MCF 10A (cell line): ENCODE measurements at regions not wholly inside any gene's neighbourhood (a gene's known extent, or its start where the extent isn't known, plus 50 kb on each side); places are given as distances from the start of the nearest gene placed in this dataset.

ENCODE experiments used
- BruUV-seq: library from RNA; stranded (reverse); fragments of 400-500 nt; replicated peaks from 2 replicates; lab custom pipeline; 2021; lab: Mats Ljungman, UMichigan
- CTCF ChIA-PET: fragments of 300-600 bp; sonication (Branson Sonifier 250); formaldehyde crosslinking; extraction: SDS; loops from one replicate; lab custom pipeline; 2021; ENCODE audit warnings: antibody characterized with exemption, inconsistent platforms; lab: Yijun Ruan, JAX
- POLR2A ChIA-PET: fragments of 300-600, 350-650 bp; sonication (Branson Sonifier 250); formaldehyde crosslinking; extraction: SDS; loops from one replicate; lab custom pipeline; 2020; ENCODE audit warnings: antibody characterized with exemption, inconsistent platforms; lab: Yijun Ruan, JAX
- DNase-seq: peaks from one replicate; pipeline ENCODE4 v3.0.0-alpha.2; 2018; ENCODE audit not compliant: unreplicated experiment
- H3K27ac Mint-ChIP-seq: one replicate; pipeline ENCODE4 v1.8.0; 2022; ENCODE audit warnings: mild to moderate bottlenecking, low read depth, mixed read lengths; ENCODE audit not compliant: unreplicated experiment
- H3K27me3 Mint-ChIP-seq: one replicate; pipeline ENCODE4 v1.8.0; 2022; ENCODE audit warnings: mixed read lengths; ENCODE audit not compliant: insufficient read depth, unreplicated experiment
- H3K36me3 Mint-ChIP-seq: one replicate; pipeline ENCODE4 v1.8.0; 2022; ENCODE audit warnings: mild to moderate bottlenecking, moderate library complexity, mixed read lengths; ENCODE audit not compliant: insufficient read depth, unreplicated experiment
- H3K4me1 Mint-ChIP-seq: one replicate; pipeline ENCODE4 v1.8.0; 2022; ENCODE audit warnings: mixed read lengths; ENCODE audit not compliant: insufficient read depth, unreplicated experiment
- H3K4me3 Mint-ChIP-seq: one replicate; pipeline ENCODE4 v1.8.0; 2022; ENCODE audit warnings: mild to moderate bottlenecking, moderate library complexity, mixed read lengths; ENCODE audit not compliant: unreplicated experiment
- H3K9me3 Mint-ChIP-seq: one replicate; pipeline ENCODE4 v1.8.0; 2022; ENCODE audit warnings: mixed read lengths; ENCODE audit not compliant: unreplicated experiment
- intact Hi-C: fragments of 100-400 bp; cut with micrococcal nuclease; formaldehyde crosslinking; loops from 2 replicates; pipeline ENCODE4 v1.14.1; 2022
- TF ChIP-seq, protein P1 (sequence below): fragments of 200-600 bp; IDR thresholded peaks from one replicate; pipeline ENCODE4 v1.8.0; 2022; ENCODE audit warnings: antibody characterized with exemption, mild to moderate bottlenecking; ENCODE audit not compliant: unreplicated experiment

DNA sequence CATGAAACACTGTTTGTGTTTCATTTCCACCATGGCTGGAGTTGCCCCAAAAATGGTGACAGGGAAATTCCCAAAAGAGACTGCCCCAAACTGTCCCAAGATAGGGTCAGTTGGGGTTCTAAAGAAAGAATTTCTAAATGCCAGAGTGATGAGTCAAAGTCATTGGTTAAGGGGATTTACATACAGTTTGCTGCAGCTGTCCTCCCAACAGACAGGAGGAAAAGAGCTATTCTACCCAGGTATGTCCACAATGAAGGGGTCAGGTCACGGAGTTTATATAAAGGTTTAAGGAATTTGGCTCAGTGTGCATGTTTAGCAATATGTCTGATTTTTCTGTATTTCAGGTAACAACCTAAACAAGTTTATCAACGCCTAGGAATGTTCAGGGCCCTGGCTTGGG lies 344.1 kb downstream of the TDRD15 start:
- Mint-ChIP-seq H3K27ac (no peak overlapping the region), H3K4me1 (peaks cover 14% of the 10 kb centered on the region), H3K9me3 (no peaks in the 10 kb centered on the region), H3K4me3 (no peak overlapping the region), H3K27me3 (no peaks in the 10 kb centered on the region), H3K36me3 (no peaks in the 10 kb centered on the region)
- intact Hi-C loops, result no loop called here
- TF ChIP-seq, protein P1, sequence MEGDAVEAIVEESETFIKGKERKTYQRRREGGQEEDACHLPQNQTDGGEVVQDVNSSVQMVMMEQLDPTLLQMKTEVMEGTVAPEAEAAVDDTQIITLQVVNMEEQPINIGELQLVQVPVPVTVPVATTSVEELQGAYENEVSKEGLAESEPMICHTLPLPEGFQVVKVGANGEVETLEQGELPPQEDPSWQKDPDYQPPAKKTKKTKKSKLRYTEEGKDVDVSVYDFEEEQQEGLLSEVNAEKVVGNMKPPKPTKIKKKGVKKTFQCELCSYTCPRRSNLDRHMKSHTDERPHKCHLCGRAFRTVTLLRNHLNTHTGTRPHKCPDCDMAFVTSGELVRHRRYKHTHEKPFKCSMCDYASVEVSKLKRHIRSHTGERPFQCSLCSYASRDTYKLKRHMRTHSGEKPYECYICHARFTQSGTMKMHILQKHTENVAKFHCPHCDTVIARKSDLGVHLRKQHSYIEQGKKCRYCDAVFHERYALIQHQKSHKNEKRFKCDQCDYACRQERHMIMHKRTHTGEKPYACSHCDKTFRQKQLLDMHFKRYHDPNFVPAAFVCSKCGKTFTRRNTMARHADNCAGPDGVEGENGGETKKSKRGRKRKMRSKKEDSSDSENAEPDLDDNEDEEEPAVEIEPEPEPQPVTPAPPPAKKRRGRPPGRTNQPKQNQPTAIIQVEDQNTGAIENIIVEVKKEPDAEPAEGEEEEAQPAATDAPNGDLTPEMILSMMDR, result no peak
- CTCF ChIA-PET, result no interaction called here
- no TSS peak for BruUV-seq
- POLR2A ChIA-PET, result no interaction called here
- no peak for DNase-seq

DNA sequence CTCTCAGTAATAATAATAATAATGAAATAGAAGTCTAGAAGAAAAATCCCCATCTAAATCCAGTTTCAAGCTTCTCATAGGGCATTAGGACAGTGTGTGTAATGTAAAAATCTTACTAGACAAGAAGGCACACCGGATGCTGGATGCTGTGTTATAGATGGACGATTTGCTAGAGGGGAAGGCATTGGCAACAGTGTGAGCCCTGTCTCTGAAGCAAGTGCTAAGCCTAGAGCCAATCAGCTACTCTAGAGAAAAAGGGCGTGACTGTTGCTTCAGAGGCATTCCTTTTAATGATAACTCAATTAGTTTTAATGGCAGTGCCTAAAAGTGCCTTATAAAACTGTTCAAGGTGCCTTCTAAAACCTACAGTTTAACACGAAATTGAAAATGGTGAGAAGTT lies 344.9 kb downstream of the TDRD15 start:
- BruUV-seq, result no TSS peak
- CTCF ChIA-PET, result no interaction called here
- H3K9me3 Mint-ChIP-seq, result no peaks in the 10 kb centered on the region
- peaks cover 14% of the 10 kb centered on the region for H3K4me1 Mint-ChIP-seq
- H3K4me3 Mint-ChIP-seq, result no peak overlapping the region
- TF ChIP-seq, protein P1, result no peak
- H3K27me3 Mint-ChIP-seq, result no peaks in the 10 kb centered on the region
- H3K27ac Mint-ChIP-seq, result no peak overlapping the region
- no peaks in the 10 kb centered on the region for H3K36me3 Mint-ChIP-seq
- POLR2A ChIA-PET, result no interaction called here
- intact Hi-C loops, result no loop called here
- no peak for DNase-seq

DNA sequence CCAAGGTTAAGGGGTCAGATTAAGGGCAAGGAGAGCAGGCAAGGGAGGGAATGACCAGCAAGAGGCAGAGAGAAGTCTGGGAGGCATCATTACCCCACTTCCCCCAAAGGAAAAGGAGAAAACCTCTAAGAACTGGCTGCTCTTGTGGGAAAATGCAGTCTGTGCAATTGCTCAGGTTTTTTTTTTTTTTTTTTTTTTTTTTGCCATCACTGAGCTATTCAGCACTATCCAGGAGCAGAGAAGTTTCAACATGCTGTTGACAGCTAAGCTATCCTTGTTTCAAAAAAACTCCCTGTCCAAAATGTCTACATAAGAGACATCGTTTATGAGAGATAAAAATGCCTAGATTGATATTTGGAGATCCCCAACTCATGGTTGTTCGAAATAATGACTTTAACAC lies 345.4 kb downstream of the TDRD15 start:
- intact Hi-C loops, result no loop called here
- ChIA-PET CTCF (interaction anchor here (0.6 to 0.9 kb wide), 2 partner anchors 43 to 474 kb away, joined by 3 read pairs; no protein-coding TSS in a partner anchor), POLR2A (no interaction called here)
- TF ChIP-seq, protein P1, result no peak
- DNase-seq, result no peak
- peaks cover 14% of the 10 kb centered on the region for H3K4me1 Mint-ChIP-seq
- BruUV-seq, result no TSS peak
- H3K27ac Mint-ChIP-seq, result no peak overlapping the region
- H3K9me3 Mint-ChIP-seq, result no peaks in the 10 kb centered on the region
- H3K27me3 Mint-ChIP-seq, result no peaks in the 10 kb centered on the region
- no peak overlapping the region for H3K4me3 Mint-ChIP-seq
- H3K36me3 Mint-ChIP-seq, result no peaks in the 10 kb centered on the region

DNA sequence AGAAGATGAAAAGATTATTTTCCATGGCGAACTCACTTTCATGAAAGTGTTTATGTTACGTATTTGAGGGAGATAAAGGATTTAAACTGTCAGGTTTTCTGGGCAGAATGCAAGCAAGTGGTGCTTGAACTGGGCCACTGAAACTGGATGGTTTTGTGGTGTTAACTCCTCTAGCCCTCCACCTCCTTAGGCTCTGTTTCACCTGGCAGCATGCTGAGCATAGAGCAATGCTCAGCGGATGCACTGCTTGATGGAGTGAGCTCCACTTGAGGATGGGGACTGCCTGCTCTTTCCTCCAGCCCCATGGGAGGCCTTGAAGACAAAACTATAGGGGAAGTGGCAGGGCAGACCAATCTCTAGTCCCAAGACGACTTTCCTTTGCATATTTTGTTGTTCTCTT lies 345.8 kb downstream of the TDRD15 start:
- H3K27ac Mint-ChIP-seq, result no peak overlapping the region
- intact Hi-C loops, result no loop called here
- H3K36me3 Mint-ChIP-seq, result no peaks in the 10 kb centered on the region
- CTCF ChIA-PET, result interaction anchor here (0.6 to 0.9 kb wide), 2 partner anchors 43 to 473 kb away, joined by 3 read pairs; no protein-coding TSS in a partner anchor
- no TSS peak for BruUV-seq
- H3K27me3 Mint-ChIP-seq, result no peaks in the 10 kb centered on the region
- POLR2A ChIA-PET, result no interaction called here
- H3K4me1 Mint-ChIP-seq, result peaks cover 14% of the 10 kb centered on the region
- H3K9me3 Mint-ChIP-seq, result no peaks in the 10 kb centered on the region
- TF ChIP-seq, protein P1, result no peak
- no peak overlapping the region for H3K4me3 Mint-ChIP-seq
- no peak for DNase-seq
